HG03139 (cell line): ENCODE measurements at regions not wholly inside any gene's neighbourhood (a gene's known extent, or its start where the extent isn't known, plus 50 kb on each side); places are given as distances from the start of the nearest gene placed in this dataset.
"Not testable (repeated sequence)": the region's sequence is repeated elsewhere in the genome, so short reads cannot be mapped to it uniquely, and the experiment has no call there.

Source experiments
- ATAC-seq: cut with Tn5 transposase; IDR thresholded peaks from one replicate; pipeline ENCODE4 v1.9.1; 2021; ENCODE audit not compliant: unreplicated experiment

DNA sequence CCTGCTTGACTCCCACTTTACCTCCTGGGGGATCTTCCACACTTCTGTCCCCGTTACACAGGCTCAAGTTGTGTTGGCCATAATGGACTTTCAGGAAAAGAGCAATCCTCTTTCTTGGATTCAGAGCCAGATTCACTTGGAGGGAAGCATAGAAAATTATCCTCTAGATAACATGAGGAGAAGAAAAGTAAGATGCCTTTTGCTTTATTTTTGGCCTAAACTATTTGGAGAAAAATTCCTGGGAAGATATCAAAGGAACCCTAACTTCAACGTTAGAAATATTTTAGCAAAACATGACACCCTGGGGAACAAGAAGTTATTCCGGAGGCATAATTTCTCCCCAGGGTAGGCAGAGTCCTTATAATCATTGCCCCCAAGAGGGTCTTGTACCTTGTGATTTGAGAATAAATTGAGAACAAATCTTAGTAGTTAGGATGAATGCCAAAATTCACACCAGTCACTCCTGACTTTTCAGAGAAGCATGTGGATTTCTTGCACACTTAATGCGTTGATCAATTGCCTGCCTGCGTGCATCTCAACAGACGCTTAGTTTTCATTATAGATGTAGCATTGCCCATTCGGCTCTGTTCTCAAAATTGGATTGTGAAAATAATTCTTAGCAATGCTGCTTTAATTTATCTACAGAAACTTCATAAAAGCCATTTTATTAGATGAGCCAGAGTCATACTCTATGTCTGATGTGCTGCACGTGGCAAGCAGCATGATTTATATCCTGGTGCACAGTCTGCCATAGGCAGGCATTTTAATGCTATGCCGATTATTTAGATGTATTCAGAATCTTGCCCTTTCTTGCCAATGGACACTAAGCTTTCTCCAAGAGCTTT, 224.4 kb downstream of the C7orf25 start:
- ATAC-seq: no peak

DNA sequence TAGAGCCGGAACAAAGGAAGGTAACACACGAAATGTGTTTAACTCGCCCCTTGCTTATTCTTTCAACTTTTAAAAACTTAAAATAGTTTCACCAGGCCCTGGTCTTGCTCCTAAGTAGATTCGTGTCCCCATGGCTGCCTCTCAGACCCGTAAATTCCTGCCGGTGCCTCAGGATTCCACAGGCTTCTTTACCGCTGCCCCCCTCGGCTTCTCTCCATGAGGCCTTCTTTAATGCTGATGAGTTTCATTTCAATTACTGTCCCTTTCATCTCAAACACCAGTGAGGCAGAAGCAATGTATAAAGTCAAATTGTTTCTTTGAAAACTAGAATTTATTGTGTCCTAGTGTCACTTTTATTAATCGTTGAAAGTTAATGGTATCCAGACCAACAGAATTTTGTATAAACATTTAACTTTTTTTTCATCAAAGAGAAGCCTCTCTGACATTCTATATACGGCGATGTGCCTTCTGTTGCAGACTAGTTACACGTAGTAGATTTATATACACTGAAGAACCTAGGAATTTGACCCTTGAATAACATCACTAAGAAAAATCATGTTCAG, 225.2 kb downstream of the C7orf25 start:
- no peak for ATAC-seq

DNA sequence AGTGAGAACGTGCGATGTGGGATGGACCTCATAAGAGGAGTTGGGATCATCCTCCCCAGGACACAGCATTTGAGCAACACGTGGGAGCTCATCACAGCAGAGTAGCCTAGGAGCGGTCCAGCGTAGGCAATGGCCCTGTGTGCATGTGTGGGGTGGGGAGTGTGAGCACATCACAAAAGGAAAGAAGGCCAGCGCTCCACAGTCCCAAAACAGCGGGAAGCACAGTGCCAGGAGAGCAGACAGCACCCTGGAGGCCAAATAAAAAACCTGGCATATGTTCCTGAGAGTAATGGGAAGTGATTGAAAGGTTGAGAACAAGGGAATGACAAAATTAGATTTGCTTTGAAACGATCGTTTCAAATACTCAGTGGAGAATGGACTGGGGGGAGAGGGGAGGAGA, 226.0 kb downstream of the C7orf25 start:
- no peak for ATAC-seq

DNA sequence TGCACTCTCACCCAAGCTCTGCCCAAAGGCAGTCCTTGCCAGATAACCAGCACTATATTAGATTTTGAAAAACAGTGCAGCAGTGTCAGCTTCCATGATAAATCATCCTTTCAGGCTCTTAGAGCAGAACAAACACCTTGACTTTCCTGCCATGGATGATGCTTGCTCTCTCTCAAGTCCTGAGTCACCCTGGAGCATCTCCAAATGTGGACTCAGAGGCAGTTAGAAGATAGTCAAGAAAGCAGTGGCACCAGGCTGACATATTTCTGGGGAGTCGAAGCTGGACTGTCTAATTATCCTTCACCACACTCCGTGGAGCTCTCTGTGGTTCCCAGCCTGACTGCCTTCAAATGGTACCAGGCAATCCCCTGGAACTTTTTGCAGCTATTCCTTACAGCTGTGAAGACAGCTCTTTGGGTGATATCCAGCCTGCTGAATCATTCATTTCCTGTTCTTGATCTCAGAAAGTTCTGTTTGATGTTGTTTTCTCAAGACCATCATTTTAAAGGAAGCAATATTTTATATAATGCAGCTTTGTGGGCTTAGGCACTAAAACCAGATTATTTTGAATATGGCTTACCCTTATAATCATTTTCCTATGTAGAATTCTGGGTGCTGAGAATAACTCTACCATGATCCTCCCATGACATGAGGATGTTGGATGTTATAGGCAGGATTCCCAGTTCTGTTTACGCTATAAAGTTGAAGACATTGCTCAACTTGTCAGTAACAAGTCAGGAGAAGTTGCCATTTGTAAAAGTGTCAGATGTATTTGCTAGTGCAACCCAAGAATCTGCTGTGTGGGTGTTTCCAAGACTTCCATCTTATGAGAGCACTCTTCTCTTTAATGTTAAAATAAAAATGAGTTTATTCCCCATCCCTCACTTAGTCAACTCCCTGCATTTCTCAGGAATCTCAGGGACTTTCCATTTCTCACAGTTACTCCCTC, 233.8 kb downstream of the C7orf25 start:
- no peak for ATAC-seq

DNA sequence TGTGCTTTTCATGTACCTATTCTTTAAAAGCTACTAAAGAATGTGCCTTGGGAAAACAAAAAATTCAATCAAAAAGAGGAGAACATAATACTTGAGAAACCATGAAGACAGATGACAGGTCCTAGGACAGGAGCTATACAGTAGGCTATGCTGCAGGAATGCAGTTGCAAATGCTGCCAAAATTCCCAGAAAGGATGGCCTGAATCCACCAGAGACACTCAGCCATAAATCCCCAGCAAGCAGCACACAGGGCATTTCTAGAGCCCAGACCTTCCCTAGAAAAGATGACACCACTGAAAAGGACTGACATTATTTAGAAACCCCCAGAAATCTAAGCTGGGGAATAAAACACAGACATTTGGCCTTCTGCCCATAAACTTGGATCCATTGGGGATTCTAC, 237.3 kb downstream of the C7orf25 start:
- no peak for ATAC-seq

DNA sequence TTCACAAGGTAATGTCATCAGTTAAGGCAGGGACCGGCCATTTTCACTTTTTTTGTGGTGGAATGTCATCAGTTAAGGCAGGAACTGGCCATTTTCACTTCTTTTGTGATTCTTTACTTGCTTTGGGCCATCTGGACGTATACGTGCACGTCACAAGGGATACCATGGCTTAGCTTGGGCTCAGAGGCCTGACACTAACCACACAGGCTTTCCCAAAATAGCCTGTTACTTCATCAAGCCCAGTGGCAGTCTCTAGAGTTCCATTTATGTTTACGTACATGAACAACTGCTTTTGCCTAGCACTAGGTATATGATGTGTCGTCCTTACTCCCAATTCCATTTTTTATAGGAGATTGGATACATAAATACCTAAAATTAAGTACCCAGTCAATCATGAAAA, 237.9 kb downstream of the C7orf25 start:
- no peak for ATAC-seq

DNA sequence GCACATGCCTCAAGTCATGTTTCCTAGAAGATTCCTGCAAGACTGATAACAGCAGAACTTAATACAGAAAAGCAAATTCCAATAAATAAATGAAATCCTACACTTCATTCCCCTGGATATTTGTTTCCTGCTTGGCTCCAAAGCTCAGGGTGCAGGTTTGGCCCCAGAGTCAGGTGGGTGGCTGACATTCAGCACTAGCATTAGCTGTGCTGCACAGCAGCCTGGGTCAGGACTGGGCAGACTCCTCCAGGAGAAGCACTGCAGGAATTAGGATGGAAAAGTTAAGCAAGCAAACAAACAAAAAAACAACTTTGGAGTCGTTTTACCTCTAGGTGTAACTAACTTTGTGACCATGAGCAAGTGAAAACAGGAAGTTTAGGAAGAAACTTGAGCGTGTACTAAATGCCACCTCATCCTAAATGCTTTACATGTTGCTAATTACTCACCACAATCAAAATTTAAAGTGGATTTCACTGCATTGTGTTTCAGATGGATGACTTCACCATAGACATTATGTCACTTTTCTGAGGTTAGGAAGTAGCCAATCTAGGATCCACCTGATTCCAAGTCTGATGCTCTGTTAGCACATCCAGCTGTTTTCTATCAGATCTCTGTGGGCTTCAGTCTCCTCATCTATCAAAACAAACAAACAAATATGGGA, 239.4 kb downstream of the C7orf25 start:
- no peak for ATAC-seq

DNA sequence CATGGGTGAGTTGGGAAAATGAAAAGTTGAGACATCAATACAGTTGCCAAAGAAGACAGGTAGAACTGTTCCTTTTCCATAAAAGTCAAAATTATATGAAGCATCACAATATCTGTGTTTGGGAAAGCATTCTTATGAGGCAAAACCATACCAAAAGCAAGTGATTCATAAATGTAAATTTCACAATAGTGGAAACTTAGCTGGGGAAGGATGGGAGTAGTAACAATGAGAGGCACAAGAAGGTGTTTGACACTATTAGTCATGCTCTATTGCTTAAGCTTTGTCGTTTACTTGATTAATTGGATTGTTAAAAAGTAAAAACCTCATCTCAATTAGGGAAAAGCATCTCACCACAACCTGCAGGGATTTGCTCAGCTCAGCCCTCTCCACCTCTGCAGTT, 240.2 kb downstream of the C7orf25 start:
- ATAC-seq: no peak

DNA sequence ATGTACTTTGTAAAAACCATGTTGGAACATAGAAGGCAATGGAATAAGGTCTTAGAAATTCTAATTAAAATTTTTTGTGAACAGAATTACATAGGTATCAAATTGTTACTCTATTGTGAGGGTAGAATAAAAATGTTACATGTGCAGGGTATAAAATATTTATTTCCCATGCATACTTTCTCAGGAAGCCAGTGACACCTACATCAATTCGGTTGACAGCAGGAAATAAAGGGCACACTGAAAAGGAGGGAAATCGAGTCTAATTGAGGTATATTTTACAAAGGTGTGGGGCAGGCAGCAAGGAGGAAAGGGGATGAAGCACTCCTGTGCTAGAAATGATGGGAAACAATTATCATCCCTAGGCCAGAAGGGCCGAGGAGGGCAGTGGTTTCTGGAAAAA, 244.9 kb downstream of the C7orf25 start:
- ATAC-seq: no peak

DNA sequence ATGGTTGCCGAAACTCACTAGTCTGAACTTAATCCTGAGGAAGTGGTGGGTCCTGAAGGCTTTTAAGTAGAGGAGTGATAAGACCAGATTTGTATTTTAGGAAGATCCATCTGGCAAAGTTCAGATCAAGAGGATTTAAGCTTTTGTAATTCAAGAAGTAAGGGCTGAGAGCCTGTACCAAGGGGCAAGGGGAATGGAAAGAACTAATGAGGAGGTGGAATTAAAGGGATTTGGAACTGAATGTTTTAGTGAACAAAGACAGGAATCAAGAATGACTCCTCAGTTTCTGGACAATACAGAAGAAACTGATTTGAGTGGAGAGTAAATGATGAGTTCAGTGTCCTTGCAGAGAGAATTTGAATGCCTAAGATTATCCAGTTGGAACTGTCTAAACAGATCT, 249.0 kb downstream of the C7orf25 start:
- ATAC-seq: no peak

DNA sequence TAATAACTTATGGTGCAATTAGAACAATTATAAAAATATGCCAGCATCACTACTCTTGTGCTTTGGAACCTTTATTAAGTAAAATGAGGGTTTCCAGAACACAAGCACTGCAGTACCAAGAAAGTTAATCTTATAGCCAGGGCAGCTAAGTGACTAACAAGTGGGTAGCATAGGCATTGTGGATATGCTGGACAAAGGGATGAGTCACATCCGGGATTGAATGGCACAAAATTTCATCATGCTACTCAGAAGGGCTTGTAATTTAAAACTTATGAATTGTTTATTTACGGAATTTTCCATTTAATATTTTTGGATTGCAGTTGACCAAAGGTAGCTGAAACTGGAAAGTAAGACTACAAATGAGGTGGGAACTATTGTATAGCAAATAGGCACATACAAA, 250.6 kb downstream of the C7orf25 start:
- no peak for ATAC-seq

DNA sequence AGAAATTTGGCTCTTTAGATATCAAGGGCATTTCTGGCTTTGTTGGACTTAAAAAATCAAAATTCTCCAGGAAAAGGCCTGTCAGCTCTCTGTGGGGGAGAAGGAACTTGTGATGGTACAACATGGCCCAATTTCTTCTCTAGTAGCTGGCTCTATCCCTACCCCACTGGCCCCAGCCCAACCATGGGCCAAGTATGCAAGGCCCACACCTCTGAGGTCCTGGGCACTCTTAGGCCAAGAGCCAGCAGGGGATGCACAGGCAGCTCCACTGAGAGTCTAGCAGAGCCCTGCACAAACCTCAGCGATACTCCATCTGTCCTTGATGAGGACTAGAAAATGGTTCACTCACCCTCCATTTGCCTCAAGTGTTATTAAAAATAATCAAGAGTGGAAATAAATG, 261.2 kb downstream of the C7orf25 start:
- no peak for ATAC-seq

DNA sequence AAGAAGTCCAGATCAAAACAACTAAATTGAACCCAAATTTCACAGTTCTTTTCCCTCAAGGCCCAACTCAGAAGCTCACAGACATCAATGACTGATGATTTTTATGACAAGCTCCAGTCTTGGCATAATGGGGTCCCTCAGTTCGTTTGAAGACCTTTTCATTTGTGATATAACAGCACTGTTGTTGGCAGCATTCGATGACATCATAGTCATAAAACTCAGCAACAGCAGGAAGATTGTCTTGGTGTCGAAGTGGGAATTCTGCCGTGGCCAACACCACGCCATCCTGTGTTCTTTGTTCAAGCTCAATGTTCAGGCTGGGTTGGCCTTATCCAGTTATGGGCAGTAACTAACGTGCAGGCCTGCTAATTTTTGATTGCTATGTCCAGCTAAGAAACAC, 261.7 kb downstream of the C7orf25 start:
- no peak for ATAC-seq

DNA sequence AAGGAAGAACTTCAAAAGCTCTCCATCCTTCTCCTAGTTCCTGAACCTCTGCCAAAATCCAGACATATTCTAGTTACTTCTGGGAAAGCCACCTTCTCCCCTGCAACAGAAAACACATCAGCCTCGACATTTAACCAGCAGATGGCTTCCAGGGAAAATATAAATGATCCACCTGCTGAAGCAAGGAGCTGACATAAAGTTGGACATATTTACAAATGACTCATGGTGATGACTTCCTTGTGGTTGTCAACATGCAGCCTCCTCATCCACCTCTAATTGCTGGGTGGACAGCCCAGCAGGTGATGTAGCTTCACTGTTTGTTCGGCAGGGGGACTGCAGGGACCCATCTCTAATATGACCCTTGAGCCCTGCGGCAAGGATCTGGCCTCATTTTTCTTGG, 266.0 kb downstream of the C7orf25 start:
- ATAC-seq: no peak

DNA sequence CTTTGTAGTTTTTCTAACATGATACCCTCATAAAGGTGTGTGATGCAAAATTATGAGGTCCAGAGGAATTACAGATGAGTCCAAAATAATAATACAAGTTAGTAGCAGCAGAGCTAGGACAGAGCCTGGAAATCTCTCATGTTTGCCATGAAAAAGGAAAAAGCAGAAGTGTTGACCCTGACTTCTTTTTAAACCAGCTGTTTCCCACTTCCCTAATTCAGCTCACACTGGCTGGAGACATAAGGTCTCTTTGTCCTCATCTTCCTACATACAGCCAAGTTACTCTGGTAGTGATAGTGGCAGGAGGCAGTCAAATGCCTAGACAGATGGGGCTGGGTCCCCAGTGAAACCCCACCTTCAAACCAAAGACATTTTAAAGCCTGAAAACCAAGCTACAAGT, 269.2 kb downstream of the C7orf25 start:
- no peak for ATAC-seq

DNA sequence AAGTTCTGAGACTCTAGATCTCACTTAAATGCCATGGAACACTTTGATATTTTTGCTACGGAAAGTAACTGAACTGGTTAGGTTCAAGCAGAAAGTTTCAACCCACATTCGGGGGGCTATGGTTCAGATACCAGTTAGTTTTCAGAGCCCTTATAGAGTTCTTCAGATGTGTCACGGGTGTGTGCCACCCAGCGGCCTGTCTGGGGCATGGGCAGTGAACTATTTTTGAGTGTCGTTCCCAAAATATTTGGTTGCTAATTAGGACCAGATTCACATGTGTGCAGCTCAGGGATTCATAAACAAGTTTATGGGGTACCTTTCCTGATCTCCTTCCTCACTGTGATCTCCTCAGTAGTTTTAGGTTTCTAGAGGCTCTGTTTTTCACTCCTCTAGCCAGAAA, 271.9 kb downstream of the C7orf25 start:
- no peak for ATAC-seq

DNA sequence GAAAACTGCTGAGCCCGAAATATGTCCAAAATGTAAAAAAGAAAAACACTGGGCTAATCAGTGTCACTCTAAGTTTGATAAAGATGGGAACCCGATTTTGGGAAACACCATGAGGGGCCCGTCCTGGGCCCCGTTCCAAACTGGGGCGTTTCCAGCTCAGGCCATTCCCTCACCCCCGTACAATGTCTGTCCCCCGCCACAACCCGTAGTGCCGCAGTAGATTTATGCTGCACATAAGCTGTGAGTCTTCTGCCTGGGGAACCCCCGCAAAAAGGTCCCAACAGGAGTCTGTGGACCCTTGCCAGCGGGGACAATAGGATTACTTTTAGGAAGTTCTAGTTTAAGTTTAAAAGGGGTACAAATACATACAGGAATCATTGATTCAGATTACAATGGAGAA, 275.5 kb downstream of the C7orf25 start:
- ATAC-seq: not testable (repeated sequence)

DNA sequence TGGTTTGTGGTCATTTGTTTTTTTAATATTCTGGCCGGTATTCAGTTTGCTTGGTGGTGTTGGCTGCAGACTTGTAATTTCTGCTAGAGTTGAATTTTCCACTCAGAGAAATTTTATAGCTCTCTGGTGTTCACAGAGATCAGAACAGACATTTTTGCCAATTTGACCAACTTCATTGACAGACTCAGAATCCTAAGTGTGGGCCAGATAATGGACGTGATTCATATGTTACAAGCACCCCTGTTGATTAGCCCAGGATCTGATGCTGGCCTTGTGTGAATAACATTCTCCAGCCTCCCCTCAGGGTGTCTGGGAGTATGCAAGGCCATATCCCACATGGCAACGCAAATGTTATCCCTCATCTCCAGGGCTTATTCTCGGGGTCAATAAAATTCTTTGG, 283.8 kb downstream of the C7orf25 start:
- no peak for ATAC-seq

DNA sequence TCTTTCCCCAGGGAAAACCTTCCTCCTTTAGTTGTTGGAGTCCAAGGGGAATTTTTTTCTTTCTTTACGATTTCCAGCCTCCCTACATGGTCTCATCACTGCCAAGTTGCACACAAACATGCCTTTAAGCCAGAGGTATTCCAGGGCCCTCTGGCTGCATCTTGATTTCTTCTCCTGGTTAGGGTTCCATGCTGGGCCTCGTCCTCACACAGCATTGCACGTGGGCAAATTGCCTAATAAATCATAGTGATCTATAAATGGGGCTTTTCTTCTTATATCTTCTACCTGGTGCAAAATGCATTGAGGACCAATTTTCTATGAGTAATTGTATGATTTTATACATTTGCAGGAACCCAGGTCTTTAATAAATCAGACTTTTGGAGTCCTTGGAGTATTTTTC, 284.2 kb downstream of the C7orf25 start:
- no peak for ATAC-seq

DNA sequence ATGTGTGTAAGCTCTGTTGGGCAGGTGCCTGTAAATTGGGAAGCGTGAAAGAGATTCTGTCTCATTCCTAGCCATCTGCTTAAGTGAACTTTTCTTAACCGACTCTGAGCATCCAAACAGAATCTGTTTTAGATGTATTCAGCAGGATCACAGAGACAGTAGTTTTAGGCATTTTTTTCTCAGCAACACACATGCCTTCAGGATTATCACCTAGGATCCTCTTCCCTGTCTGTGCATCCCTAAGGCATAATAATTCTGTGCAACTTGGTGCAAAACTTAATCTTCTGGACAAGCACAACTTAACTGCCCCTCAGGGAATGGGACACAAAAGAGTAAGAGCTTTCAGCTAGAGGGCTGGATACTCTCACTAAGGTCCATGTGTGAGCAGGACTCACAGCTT, 284.8 kb downstream of the C7orf25 start:
- no peak for ATAC-seq

DNA sequence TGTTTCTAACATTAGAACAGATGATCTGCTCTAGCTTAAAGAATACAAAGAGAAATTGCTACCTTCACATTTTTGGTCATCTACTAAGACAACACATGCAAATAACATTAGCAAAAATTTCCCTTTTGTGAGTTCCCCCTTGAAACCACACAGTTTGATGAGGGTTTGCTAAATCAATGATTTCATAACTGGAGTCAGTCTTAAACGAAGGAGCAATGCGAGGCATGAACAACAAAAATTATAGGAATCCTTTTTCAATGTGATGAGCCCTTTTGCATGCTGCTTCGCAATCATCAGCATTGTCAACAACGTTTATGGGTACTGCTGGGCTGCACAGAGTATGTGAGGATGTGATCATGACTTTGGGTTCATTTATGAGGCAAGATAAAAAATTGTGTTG, 286.4 kb downstream of the C7orf25 start:
- no peak for ATAC-seq
